IMR-90 (cell line): ENCODE measurements at regions not wholly inside any gene's neighbourhood (a gene's known extent, or its start where the extent isn't known, plus 50 kb on each side); places are given as distances from the start of the nearest gene placed in this dataset.

Source experiments
- ATAC-seq: fragments of 200-7000 bp; cut with Tn5 transposase; 2 replicates; pipeline ENCODE4 v1.9.1; 2020; ENCODE audit warnings: low read depth, mild to moderate bottlenecking, moderate library complexity
- BruUV-seq: library from RNA; stranded (reverse); fragments of 400-500 nt; replicated peaks from 2 replicates; lab custom pipeline; 2021; lab: Mats Ljungman, UMichigan
- CTCF ChIA-PET: fragments of 300-600 bp; formaldehyde crosslinking; extraction: SDS; loops from one replicate; lab custom pipeline; 2021; ENCODE audit warnings: antibody characterized with exemption; lab: Yijun Ruan, JAX
- POLR2A ChIA-PET: fragments of 300-600 bp; sonication (Branson Sonifier 250); formaldehyde crosslinking; loops from one replicate; lab custom pipeline; 2022; ENCODE audit warnings: antibody characterized with exemption; ENCODE audit not compliant: unreplicated experiment; lab: Charles Lee
- DNase-seq: peaks from one replicate; pipeline ENCODE4 v3.0.0; 2013
- H2AFZ ChIP-seq: replicated peaks from 2 replicates; pipeline ENCODE3; 2013; ENCODE audit warnings: low read length, mild to moderate bottlenecking; ENCODE audit not compliant: poor library complexity
- H2AK5ac ChIP-seq: 2 replicates; pipeline ENCODE4 v1.6.1; 2013; ENCODE audit warnings: low read depth, low read length, inconsistent platforms
- H2AK9ac ChIP-seq: replicated peaks from 2 replicates; pipeline ENCODE3; 2013; ENCODE audit warnings: mild to moderate bottlenecking, low read depth, low read length, moderate library complexity; ENCODE audit not compliant: poor library complexity
- H2BK120ac ChIP-seq: 2 replicates; pipeline ENCODE4 v1.6.1; 2013; ENCODE audit warnings: low read depth, low read length, inconsistent platforms
- H2BK15ac ChIP-seq: 3 replicates; pipeline ENCODE4 v1.6.1; 2013; ENCODE audit warnings: low read depth, low read length, inconsistent platforms
- H2BK20ac ChIP-seq: 2 replicates; pipeline ENCODE4 v1.6.1; 2013; ENCODE audit warnings: low read depth, mild to moderate bottlenecking, inconsistent platforms, low read length, moderate library complexity
- H2BK5ac ChIP-seq: 2 replicates; pipeline ENCODE4 v1.6.1; 2013; ENCODE audit warnings: mild to moderate bottlenecking, low read depth, low read length, inconsistent platforms; ENCODE audit not compliant: poor library complexity, severe bottlenecking
- H3K14ac ChIP-seq: replicated peaks from 2 replicates; pipeline ENCODE4 v1.6.1; 2013; ENCODE audit warnings: low read depth, low read length, inconsistent platforms
- H3K18ac ChIP-seq: 2 replicates; pipeline ENCODE4 v1.6.1; 2013; ENCODE audit warnings: low read depth, low read length, control low read depth
- H3K23ac ChIP-seq: 2 replicates; pipeline ENCODE4 v1.6.1; 2013; ENCODE audit warnings: low read depth, low read length, inconsistent platforms
- H3K27ac ChIP-seq: 2 replicates; pipeline ENCODE4 v1.5.1; 2013; ENCODE audit warnings: mild to moderate bottlenecking, control low read depth, low read length; ENCODE audit not compliant: insufficient read depth
- H3K27me3 ChIP-seq: 2 replicates; pipeline ENCODE4 v1.6.1; 2013; ENCODE audit warnings: low read length; ENCODE audit not compliant: control insufficient read depth, insufficient read depth
- H3K36me3 ChIP-seq: 2 replicates; pipeline ENCODE4 v1.6.1; 2013; ENCODE audit warnings: low read length, mixed read lengths; ENCODE audit not compliant: control insufficient read depth, insufficient read depth
- H3K4ac ChIP-seq: 2 replicates; pipeline ENCODE4 v1.6.1; 2013; ENCODE audit warnings: low read depth, low read length, inconsistent platforms
- H3K4me1 ChIP-seq: 2 replicates; pipeline ENCODE4 v1.6.1; 2013; ENCODE audit warnings: low read length, mixed read lengths; ENCODE audit not compliant: control insufficient read depth, insufficient read depth
- H3K4me2 ChIP-seq: 2 replicates; pipeline ENCODE4 v1.6.1; 2013; ENCODE audit warnings: low read depth, mild to moderate bottlenecking, control low read depth, low read length, moderate library complexity
- H3K4me3 ChIP-seq: 2 replicates; pipeline ENCODE4 v1.5.1; 2013; ENCODE audit warnings: low read depth, mild to moderate bottlenecking, control low read depth, low read length, moderate library complexity; ENCODE audit not compliant: insufficient read depth
- H3K56ac ChIP-seq: 2 replicates; pipeline ENCODE4 v1.6.1; 2013; ENCODE audit warnings: low read length, inconsistent platforms; ENCODE audit not compliant: insufficient read depth; ENCODE audit errors: extremely low read depth
- H3K79me1 ChIP-seq, 2 experiments: 2 replicates each; pipeline ENCODE4 v1.6.1; 2013; ENCODE audit warnings: low read length in 2 of 2, inconsistent platforms in 1 of 2, low read depth in 1 of 2
- H3K9ac ChIP-seq: 2 replicates; pipeline ENCODE4 v1.6.1; 2013; ENCODE audit warnings: low read depth, low read length, control low read depth
- H3K9me1 ChIP-seq: 2 replicates; pipeline ENCODE4 v1.6.1; 2013; ENCODE audit warnings: low read length, inconsistent platforms; ENCODE audit not compliant: insufficient read depth
- H3K9me3 ChIP-seq: 2 replicates; pipeline ENCODE4 v1.6.1; 2013; ENCODE audit warnings: low read length; ENCODE audit not compliant: control insufficient read depth, insufficient read depth
- H4K20me1 ChIP-seq: 2 replicates; pipeline ENCODE4 v1.6.1; 2013; ENCODE audit warnings: low read length, inconsistent platforms; ENCODE audit not compliant: insufficient read depth
- H4K5ac ChIP-seq: 2 replicates; pipeline ENCODE4 v1.6.1; 2013; ENCODE audit warnings: mild to moderate bottlenecking, low read depth, low read length, control low read depth
- H4K8ac ChIP-seq, 2 experiments: 2 replicates each; pipeline ENCODE4 v1.6.1; 2013; ENCODE audit warnings: low read depth in 2 of 2, low read length in 2 of 2, control low read depth in 1 of 2, inconsistent platforms in 1 of 2
- H4K91ac ChIP-seq: 2 replicates; pipeline ENCODE4 v1.6.1; 2013; ENCODE audit warnings: low read depth, low read length, inconsistent platforms; ENCODE audit not compliant: insufficient read depth
- MAFK ChIP-seq: IDR thresholded peaks from 2 replicates; pipeline ENCODE4 v1.6.1; 2012; ENCODE audit warnings: low read depth, low read length, improper control_type of control experiment
- MXI1 ChIP-seq: IDR thresholded peaks from 2 replicates; pipeline ENCODE4 v1.6.1; 2012; ENCODE audit warnings: low read depth, mild to moderate bottlenecking, low read length, moderate library complexity, borderline replicate concordance
- WGBS, 2 experiments: methylation state at CpG; one replicate each; pipeline versions ENCODE4 v1.1.5 to v1.1.7; 2013; ENCODE audit warnings: missing lambda C conversion rate in 2 of 2; ENCODE audit not compliant: insufficient read length in 1 of 2; ENCODE audit errors: extremely low coverage in 2 of 2; 5-methylcytosine and 5-hydroxymethylcytosine counted together
- dilution Hi-C: fragments of 300-500 bp; cut with HindIII; formaldehyde crosslinking; loops from one replicate; pipeline ENCODE4 v1.14.3; 2018; ENCODE audit warnings: low sequenced_read_pairs; ENCODE audit not compliant: unreplicated experiment
- in situ Hi-C: fragments of 300-500 bp; cut with MboI; formaldehyde crosslinking; loops from 3 replicates; pipeline ENCODE4 v1.14.3; 2019; ENCODE audit warnings: low sequenced_read_pairs, inconsistent platforms, mixed read lengths
- intact Hi-C: fragments of 100-400 bp; cut with micrococcal nuclease; formaldehyde crosslinking; loops from 2 replicates; pipeline ENCODE4 v1.10.0; 2022

DNA sequence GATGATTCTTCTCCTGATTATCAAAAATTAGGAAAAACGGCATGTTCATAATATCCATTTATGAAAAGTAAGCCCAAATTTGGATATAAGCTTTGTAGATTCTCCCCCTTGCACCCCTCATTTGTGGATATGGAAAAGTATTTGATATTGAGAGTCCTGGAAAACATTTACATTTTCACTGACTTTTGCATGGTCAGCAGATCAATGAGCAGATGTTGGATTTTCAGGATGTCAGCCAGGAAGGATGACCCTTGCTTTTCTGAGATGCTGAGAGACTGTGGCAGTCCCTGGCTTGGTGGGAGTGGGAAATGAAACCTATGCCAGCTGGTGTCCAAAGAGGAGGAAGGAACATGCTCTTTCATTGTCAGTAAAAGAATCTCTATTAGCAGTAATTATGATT, 410.8 kb downstream of the DMAC1 start:
- Histone ChIP-seq H3K27me3 (no peaks in the 10 kb centered on the region), H3K14ac (no peak overlapping the region), H3K9me1 (no peaks in the 10 kb centered on the region), H3K36me3 (no peaks in the 10 kb centered on the region), H3K27ac (no peak overlapping the region), H2AK5ac (no peak overlapping the region), H3K79me1 (no peaks in the 10 kb centered on the region), H3K4me1 (no peaks in the 10 kb centered on the region), H4K91ac (no peak overlapping the region), H2BK20ac (no peak overlapping the region), H4K8ac (no peak overlapping the region), H3K9me3 (no peaks in the 10 kb centered on the region), H2BK5ac (no peak overlapping the region), H2AFZ (no peak overlapping the region), H2AK9ac (no peak overlapping the region), H3K4ac (no peak overlapping the region), H2BK120ac (no peak overlapping the region), H4K20me1 (no peaks in the 10 kb centered on the region), H3K4me2 (no peak overlapping the region), H3K23ac (no peak overlapping the region), H4K5ac (no peak overlapping the region), H3K18ac (no peak overlapping the region), H3K56ac (no peak overlapping the region), H3K4me3 (no peak overlapping the region), H2BK15ac (no peak overlapping the region), H3K9ac (no peak overlapping the region)
- no CpG with 5 or more reads among the region's 1 CpG for WGBS, 2 experiments
- DNase-seq (no peak), ATAC-seq (no peak)
- BruUV-seq: no TSS peak
- in situ Hi-C loops (no loop called here), dilution Hi-C loops (no loop called here), intact Hi-C loops (no loop called here)
- CTCF ChIA-PET: interaction anchor here (0.6 kb wide), 1 partner anchor 216 kb away, joined by 3 read pairs; no protein-coding TSS in a partner anchor
- TF ChIP-seq MAFK: peak; percentile 60
- no peak for TF ChIP-seq MXI1
- POLR2A ChIA-PET: no interaction called here
